ENCODE measurements at regions not wholly inside any gene's neighbourhood (a gene's known extent, or its start where the extent isn't known, plus 50 kb on each side); places are given as distances from the start of the nearest gene placed in this dataset.

GRCh38 chr2:30349691-30350090 is 97.4 kb upstream of the LCLAT1 start:
- Histone ChIP-seq H3K4me1 (ENCODE audit: insufficient read depth, low read length, poor library complexity, severe bottlenecking) (no peaks in the 10 kb centered on the region), H3K36me3 (ENCODE audit: insufficient read depth, low read length, poor library complexity, severe bottlenecking) (no peaks in the 10 kb centered on the region), H3K27ac (ENCODE audit: low read depth, low read length, poor library complexity, severe bottlenecking) (no peak overlapping the region), H3K4me3 (ENCODE audit: low read depth, low read length, poor library complexity, severe bottlenecking) (no peak overlapping the region), H3K9me3 (ENCODE audit: low read depth, low read length, poor library complexity, severe bottlenecking) (no peaks in the 10 kb centered on the region), H3K27me3 (replicated peaks; ENCODE audit: insufficient read depth, low read depth, low read length, poor library complexity) (no peaks in the 10 kb centered on the region)
- ChIA-PET POLR2A (ENCODE audit: low non-redundant PET) (no interaction called here), CTCF (no interaction called here)
- intact Hi-C loops (cut with micrococcal nuclease; ENCODE audit: unreplicated experiment): no loop called here
- no peak for TF ChIP-seq EZH2 (IDR thresholded peaks at IDR 0.05; ENCODE audit: borderline replicate concordance, low read depth, low read length, poor library complexity, severe bottlenecking)
- TF ChIP-seq CTCF (conservative IDR thresholded peaks at IDR 0.05; ENCODE audit: low read depth, low read length): no peak
- DNase-seq (ENCODE audit: low spot score): no peak
- BruUV-seq (replicated peaks): no TSS peak

GRCh38 chr2:30351116-30351515 is 95.9 kb upstream of the LCLAT1 start:
- CTCF ChIA-PET: no interaction called here

GRCh38 chr2:30351949-30352348 is 95.1 kb upstream of the LCLAT1 start:
- intact Hi-C loops (cut with micrococcal nuclease; ENCODE audit: unreplicated experiment): no loop called here
- CTCF ChIA-PET: no interaction called here

More at GRCh38 chr2:30351116-30351515, 95.9 kb upstream of the LCLAT1 start:
- no peaks in the 10 kb centered on the region for H3K4me1 ChIP-seq (ENCODE audit: insufficient read depth, low read length, poor library complexity, severe bottlenecking)
- no peaks in the 10 kb centered on the region for H3K9me3 ChIP-seq (ENCODE audit: low read depth, low read length, poor library complexity, severe bottlenecking)
- intact Hi-C loops (cut with micrococcal nuclease; ENCODE audit: unreplicated experiment): no loop called here
- no peak for DNase-seq (ENCODE audit: low spot score)
- no peak overlapping the region for H3K4me3 ChIP-seq (ENCODE audit: low read depth, low read length, poor library complexity, severe bottlenecking)
- H3K36me3 ChIP-seq (ENCODE audit: insufficient read depth, low read length, poor library complexity, severe bottlenecking): no peaks in the 10 kb centered on the region
- H3K27ac ChIP-seq (ENCODE audit: low read depth, low read length, poor library complexity, severe bottlenecking): no peak overlapping the region
- no TSS peak for BruUV-seq (replicated peaks)
- TF ChIP-seq CTCF (conservative IDR thresholded peaks at IDR 0.05; ENCODE audit: low read depth, low read length): no peak
- TF ChIP-seq EZH2 (IDR thresholded peaks at IDR 0.05; ENCODE audit: borderline replicate concordance, low read depth, low read length, poor library complexity, severe bottlenecking): no peak
- no peaks in the 10 kb centered on the region for H3K27me3 ChIP-seq (replicated peaks; ENCODE audit: insufficient read depth, low read depth, low read length, poor library complexity)
- POLR2A ChIA-PET (ENCODE audit: low non-redundant PET): no interaction called here

More at GRCh38 chr2:30351949-30352348, 95.1 kb upstream of the LCLAT1 start:
- no peak for DNase-seq (ENCODE audit: low spot score)
- H3K9me3 ChIP-seq (ENCODE audit: low read depth, low read length, poor library complexity, severe bottlenecking): no peaks in the 10 kb centered on the region
- H3K27me3 ChIP-seq (replicated peaks; ENCODE audit: insufficient read depth, low read depth, low read length, poor library complexity): no peaks in the 10 kb centered on the region
- H3K4me3 ChIP-seq (ENCODE audit: low read depth, low read length, poor library complexity, severe bottlenecking): no peak overlapping the region
- no peak overlapping the region for H3K27ac ChIP-seq (ENCODE audit: low read depth, low read length, poor library complexity, severe bottlenecking)
- POLR2A ChIA-PET (ENCODE audit: low non-redundant PET): no interaction called here
- TF ChIP-seq CTCF (conservative IDR thresholded peaks at IDR 0.05; ENCODE audit: low read depth, low read length) (no peak), EZH2 (IDR thresholded peaks at IDR 0.05; ENCODE audit: borderline replicate concordance, low read depth, low read length, poor library complexity, severe bottlenecking) (no peak)
- no peaks in the 10 kb centered on the region for H3K36me3 ChIP-seq (ENCODE audit: insufficient read depth, low read length, poor library complexity, severe bottlenecking)
- BruUV-seq (replicated peaks): no TSS peak
- H3K4me1 ChIP-seq (ENCODE audit: insufficient read depth, low read length, poor library complexity, severe bottlenecking): no peaks in the 10 kb centered on the region

All from A673 (cell line).